GM18505 (cell line): ENCODE measurements at regions not wholly inside any gene's neighbourhood (a gene's known extent, or its start where the extent isn't known, plus 50 kb on each side); places are given as distances from the start of the nearest gene placed in this dataset.

Experiments
- ATAC-seq: cut with Tn5 transposase; IDR thresholded peaks from one replicate; pipeline ENCODE4 v1.9.1; 2021; ENCODE audit not compliant: unreplicated experiment
- POLR2A ChIP-seq: IDR thresholded peaks from 4 replicates; pipeline ENCODE4 v1.6.1; 2011; ENCODE audit warnings: borderline replicate concordance; ENCODE audit not compliant: insufficient read depth, insufficient read length; ENCODE audit errors: extremely low read depth

DNA sequence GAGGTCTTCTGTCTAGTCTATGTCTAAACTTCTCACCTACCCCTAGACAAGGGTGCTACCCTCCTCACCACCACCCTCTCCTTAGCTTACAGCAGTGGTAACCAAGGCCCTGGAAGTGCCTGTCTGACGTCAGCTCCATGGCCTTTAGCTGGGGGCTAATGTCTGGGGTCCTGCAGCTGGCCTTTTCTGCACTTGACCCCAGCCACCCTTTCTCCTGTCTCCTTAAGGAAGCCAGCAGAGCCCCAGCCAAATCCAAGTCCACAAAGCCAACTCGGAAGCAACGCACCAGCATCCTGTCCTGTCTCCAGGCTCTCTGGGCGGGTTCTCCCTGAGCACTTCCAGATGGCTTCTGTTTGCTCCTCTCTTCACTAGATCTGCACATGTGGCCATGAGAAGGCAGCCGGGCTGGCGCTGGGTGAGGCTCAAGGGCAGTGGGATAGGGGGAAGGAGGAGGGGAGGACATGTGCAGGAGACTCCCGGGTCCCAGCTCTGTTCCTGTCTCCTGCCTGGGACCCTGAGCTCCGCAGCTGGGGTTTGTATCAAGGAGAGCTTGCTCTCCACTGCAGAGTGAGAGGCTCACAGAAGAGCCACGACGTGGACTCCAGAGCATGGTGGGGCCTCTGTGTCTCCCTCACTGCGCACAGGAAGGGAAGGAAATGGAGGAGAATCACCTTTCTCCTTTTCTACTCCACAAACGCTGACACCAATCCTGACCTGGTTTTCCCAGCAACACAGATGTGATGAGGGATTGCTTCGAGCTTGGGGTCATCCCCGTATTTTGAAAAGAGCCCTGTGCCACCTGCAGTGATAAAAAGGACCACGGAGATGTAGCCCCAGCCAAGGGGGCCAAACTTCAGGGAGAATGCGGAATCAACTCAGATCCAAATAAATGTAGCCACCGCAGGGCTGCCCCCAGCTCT, 204.2 kb downstream of the USP12 start:
- no peak for TF ChIP-seq POLR2A
- ATAC-seq, result no peak

DNA sequence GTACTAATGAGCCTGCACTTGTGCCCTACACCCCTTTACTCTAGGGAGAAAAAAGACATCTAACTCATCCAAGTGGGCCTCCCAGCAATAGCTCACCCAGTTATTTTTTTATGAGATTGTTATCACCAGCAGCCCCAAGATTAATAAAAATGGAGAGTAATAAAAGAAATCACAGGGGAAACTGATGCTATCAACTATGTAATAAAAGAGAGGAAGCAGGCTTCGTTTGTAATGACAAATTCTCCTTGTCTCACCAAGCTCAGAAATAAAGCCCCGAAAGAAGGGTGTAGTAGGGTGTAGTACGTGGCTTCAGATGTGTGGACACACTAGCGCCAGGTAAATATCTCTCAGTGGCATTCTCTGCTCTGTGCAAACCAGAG, 204.9 kb downstream of the USP12 start:
- ATAC-seq, result no peak

DNA sequence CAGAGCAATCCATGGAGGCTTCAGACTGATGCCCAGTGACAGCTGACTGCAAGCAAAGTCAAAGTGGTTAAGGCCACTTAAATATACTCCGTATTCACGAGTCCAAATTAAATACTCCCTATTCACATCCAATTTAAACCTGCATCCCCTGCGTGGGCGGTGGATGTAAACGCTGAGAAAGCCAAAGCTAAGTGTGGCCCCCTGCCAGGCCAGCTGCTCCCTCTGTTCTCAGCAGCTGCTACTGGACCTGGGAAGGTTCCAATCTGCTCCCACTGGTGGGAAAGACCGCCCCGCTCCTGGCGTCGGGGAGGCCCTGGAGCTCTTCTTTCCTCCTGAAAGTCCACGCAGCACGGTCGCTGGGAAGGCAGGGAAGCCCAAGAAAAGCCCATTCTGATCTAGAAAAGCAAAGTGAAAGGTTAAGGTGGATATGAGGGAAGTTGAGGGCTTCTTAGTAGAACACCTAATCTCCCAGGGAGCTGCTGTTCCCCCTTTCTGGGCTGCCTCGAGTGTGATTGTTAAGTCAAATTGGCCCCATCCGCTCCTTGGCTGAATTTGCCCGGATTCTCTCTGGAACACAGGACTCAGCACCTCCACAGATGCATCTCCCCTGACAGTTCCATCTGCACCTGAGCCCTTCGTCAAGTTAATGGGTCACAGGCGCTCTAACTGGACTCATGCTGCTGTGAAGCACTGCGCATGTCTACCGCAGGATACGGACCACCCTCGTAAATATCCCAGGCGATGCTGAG, 205.5 kb downstream of the USP12 start:
- no peak for ATAC-seq
- no peak for TF ChIP-seq POLR2A

More for the DNA sequence above, 204.9 kb downstream of the USP12 start:
- no peak for TF ChIP-seq POLR2A

DNA sequence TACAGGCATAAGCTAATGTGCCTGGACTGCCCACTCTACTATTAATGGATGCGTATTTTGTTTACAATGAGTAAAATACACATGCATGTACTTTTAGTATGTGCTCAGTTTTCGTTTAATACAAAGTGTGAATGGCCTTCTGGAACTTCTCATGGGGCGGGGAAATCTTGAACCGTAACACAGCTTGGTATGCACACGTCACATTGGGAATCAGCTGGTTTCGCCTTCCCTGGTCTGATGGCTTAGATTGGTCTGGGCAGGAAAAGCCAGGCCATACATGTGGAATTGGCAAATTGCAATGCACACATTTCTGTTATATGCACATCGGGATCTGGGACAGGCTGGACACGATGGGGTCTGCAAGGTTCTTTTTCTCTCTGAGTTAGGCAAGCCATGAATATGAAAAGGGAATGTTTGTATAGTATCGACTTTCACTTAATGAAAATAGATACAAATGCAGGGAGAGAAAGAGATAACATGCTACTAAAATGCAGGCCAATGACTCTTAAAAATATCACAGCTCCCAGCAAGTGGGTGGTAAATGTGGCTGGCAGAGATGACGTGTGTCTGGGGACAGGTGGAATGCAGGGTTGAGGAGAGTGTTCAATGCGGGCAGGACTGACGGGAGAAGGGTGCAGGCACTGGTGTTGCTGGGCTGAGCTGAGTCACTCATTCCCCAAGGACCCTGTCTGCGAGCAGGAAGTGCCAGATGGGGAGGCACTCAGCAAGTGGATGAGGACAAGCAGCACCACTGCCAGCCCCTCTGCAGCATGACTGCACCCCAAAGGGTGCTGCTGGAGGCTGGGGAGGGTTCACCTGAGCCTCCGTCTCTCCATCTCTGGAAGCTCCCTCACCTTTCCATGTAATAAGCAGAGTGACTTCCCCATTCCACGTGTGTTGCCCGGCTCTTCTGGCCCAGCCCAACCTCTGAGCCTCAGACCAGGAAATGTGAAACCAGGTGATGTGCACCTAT, 204.0 kb upstream of the GPR12 start:
- ATAC-seq, result no peak
- no peak for TF ChIP-seq POLR2A

DNA sequence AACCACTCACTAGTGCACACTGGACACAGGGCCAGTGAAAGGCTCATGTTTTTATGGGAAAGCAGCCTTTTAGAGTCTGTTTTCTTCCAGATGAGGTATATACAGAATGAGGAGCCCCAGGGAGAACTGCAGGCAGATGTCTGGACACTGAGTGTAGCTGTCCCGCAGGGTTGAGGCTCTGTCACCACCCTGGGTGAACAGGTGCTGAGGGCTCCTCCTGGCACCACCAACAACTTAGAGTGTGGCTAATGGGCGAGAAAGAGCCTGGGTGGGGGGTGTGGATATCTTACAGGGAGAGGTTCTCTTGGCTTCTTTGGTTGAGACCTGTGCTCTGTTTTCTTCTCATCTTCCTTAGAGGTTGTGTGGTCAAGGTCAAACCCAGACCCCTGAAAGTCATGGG, 202.1 kb upstream of the GPR12 start:
- TF ChIP-seq POLR2A, result no peak

DNA sequence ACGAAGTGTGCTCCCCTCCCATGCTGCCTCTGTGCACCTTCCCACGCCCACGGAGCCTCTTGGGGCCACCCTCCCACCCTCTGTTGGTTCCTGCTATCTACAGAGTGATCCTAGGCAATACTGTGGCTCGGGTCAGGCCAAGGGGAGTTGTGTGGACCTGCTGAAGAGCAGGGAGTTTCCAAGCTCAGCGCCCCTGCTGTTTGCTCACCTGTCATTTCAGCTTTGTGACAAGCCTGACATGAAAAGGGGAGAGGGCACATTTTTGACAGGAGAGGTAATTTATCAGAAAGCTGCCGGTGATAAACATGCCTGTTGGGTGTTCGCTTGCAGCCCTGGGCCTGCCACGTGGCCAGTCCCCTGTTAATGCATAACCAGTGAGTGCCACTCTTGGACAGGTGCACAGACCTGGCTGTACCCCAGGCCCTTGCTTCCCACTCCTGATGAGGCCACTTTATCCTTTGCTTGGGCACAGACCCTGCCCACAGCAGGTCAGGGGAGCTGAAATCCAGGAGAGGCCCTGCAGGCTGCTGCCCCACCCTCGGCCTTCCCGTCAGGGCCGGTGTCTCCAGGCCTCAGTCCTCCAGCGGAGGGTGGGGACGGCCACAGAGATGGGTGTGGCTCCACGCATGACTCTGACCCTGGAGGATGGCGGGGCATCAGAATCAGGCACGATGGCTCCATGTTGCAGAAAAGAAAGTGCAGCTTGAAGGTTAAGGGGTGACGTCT, 201.5 kb upstream of the GPR12 start:
- no peak for ATAC-seq
- TF ChIP-seq POLR2A, result no peak

More for the DNA sequence above, 202.1 kb upstream of the GPR12 start:
- ATAC-seq, result no peak

DNA sequence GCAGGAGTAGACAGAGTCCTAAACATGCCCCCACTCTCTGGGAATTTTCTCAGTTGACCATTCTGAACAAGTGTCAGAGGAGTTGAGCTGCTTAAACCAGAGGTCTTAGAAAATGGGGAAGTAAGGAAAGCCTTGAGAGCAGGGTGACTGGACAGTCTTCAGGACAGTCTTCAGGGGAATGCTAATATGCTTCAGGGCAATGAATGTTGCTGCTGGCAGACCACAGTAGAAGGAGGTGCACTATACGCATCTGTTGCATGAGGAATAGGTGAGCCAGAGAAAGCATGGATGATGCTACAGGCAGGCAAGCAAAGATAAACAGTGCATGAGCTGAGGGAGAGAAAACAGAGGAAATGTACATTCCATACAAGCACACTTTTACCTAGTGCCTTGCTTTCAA, 196.6 kb upstream of the GPR12 start:
- no peak for TF ChIP-seq POLR2A
- no peak for ATAC-seq

DNA sequence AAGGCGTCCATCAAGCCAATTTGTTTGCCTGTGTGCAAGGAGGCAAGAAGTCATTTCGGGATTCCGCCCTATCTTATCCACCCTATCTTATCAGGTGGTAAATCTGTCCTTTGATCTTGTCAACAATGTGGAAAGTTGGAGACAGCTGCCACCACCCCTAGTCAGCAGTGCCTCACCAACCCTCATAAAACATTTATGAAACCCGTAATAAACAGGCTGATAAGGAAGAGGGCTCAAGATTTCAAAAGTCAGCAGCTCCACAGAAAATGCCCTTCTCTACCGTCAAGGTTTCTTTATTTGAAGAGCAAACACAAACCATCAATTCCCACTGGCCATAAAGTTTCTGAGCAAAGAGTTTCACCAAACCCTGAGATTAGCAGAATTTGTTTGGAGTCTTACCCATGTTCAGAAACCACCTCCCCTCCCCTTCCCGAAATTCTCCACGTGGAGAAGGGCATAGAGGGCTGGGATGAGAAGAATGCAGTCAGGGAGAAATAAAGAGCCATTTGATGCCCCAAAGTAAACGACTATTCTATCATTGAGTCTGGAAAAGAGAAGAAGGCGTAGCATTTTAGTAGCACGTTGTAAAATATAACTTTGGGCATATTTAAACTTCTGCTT, 196.0 kb upstream of the GPR12 start:
- TF ChIP-seq POLR2A, result no peak
- ATAC-seq, result no peak

DNA sequence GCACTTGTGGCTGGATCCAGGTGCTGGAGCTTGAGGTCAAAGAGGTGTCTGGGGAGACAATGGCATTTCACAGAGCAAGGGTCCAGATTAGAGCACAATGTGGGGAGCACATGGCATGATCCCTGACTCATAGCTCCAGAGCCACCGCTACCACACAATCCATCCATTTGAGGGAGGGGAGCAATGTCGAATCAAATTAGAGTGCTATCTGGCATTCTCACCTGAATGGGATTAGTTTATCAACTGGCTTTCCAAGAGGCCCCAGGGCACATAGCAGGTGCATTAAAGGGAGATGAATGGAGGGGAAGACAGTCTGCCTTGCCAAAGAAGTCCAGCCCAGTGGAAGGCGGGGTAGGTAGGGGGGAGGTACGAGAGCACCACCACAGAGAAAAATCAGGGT, 194.4 kb upstream of the GPR12 start:
- TF ChIP-seq POLR2A, result no peak
- ATAC-seq, result no peak

DNA sequence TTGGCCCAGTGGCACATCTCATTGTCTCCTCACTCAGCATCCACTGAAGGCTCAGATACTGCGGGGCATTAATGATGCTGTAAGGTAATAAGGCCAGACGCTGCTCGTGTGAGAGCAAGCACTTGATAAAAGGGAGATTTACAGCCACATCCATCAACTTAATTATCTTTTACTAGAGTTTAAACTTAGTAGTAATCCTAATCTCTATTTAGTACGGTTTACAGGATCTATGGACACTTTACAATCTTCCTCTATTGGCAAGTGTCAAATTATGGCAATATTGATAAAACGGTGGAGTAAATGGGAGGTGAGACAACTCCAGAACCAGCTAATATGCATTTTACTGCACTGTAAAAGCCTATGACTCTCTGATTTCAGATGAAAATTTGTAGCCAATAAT, 192.7 kb upstream of the GPR12 start:
- ATAC-seq, result no peak
- no peak for TF ChIP-seq POLR2A

DNA sequence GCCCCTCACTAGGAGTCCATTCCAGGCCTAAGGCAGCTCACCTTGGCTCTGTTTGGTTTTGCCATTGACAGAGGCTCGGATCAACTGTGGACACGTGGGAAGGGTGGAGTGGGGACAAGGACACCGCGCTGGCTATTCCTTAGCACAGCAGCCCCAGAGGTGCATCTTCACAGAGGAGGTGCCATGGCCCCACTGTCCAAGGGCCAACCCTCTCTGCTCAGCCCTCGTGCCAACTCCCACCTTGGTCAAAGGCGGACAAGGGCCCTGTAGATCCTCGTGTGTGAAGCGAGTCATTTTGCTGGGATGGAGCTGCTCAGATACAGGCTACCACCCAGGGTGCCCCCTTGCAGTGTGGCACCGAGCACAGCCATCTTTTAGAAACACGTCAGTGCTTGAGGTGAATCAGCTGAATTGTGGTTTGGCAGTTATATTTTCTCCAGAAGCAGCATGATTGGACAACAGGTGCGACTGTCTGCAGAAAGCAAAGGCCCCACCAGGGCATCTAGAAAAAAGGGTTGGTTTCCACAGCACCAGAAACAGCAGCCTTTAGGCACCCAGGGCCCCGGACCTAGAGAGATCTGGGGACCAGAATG, 192.1 kb upstream of the GPR12 start:
- ATAC-seq, result no peak
- TF ChIP-seq POLR2A, result no peak
